ENCODE measurements at regions not wholly inside any gene's neighbourhood (a gene's known extent, or its start where the extent isn't known, plus 50 kb on each side); places are given as distances from the start of the nearest gene placed in this dataset.
"Not testable (repeated sequence)": the region's sequence is repeated elsewhere in the genome, so short reads cannot be mapped to it uniquely, and the experiment has no call there.

- TF ChIP-seq EZH2 (IDR thresholded peaks at IDR 0.05; ENCODE audit: low read depth, unreplicated experiment); CTCF (conservative IDR thresholded peaks at IDR 0.05; ENCODE audit: low read depth in 2 of 2); CREB1 (CRISPR knock-in tag; IDR thresholded peaks at IDR 0.05; ENCODE audit: low read depth); JUNB (IDR thresholded peaks at IDR 0.05; ENCODE audit: unreplicated experiment); REST (IDR thresholded peaks at IDR 0.05; ENCODE audit: unreplicated experiment); POLR2AphosphoS5 (IDR thresholded peaks at IDR 0.05; ENCODE audit: low read depth); EZH2phosphoT487 (IDR thresholded peaks at IDR 0.05; ENCODE audit: unreplicated experiment): not testable (repeated sequence)
Measured at GRCh38 chr5:51250957-51251356, 132.3 kb upstream of the ISL1 start.

Data from GM23338 (cell line).